OCI-LY1 (cell line): ENCODE measurements at regions not wholly inside any gene's neighbourhood (a gene's known extent, or its start where the extent isn't known, plus 50 kb on each side); places are given as distances from the start of the nearest gene placed in this dataset.

Experiments
- H2AFZ ChIP-seq: fragments of 200-600 bp; sonication (generic), shearing (Covaris generic); 2 replicates; pipeline ENCODE4 v1.6.0; 2014; ENCODE audit warnings: antibody characterized with exemption, mild to moderate bottlenecking, low read length
- H3F3A ChIP-seq: fragments of 200-600 bp; sonication (generic), shearing (Covaris generic); 2 replicates; pipeline ENCODE4 v1.6.0; 2014; ENCODE audit warnings: mild to moderate bottlenecking, antibody characterized with exemption, low read length, moderate library complexity; ENCODE audit not compliant: insufficient read depth
- H3K27ac ChIP-seq: fragments of 200-600 bp; sonication (generic); 2 replicates; pipeline ENCODE4 v1.5.1; 2014; ENCODE audit warnings: low read length, mixed run types, mild to moderate bottlenecking, low read depth; ENCODE audit not compliant: poor library complexity, severe bottlenecking
- H3K27me3 ChIP-seq: fragments of 200-600 bp; sonication (generic); 2 replicates; pipeline ENCODE4 v1.6.0; 2014; ENCODE audit warnings: antibody characterized with exemption, mild to moderate bottlenecking, low read length, moderate library complexity; ENCODE audit not compliant: insufficient read depth
- H3K36me3 ChIP-seq: fragments of 200-600 bp; sonication (generic); 2 replicates; pipeline ENCODE4 v1.6.1; 2014; ENCODE audit warnings: mild to moderate bottlenecking, antibody characterized with exemption, low read length, moderate library complexity, mixed read lengths; ENCODE audit not compliant: insufficient read depth
- H3K4me1 ChIP-seq: fragments of 200-600 bp; sonication (generic); 2 replicates; pipeline ENCODE4 v1.5.1; 2014; ENCODE audit warnings: mild to moderate bottlenecking, low read length, moderate library complexity; ENCODE audit not compliant: insufficient read depth, severe bottlenecking
- H3K4me2 ChIP-seq: fragments of 200-600 bp; sonication (generic), shearing (Covaris generic); 2 replicates; pipeline ENCODE4 v1.6.1; 2014; ENCODE audit warnings: low read length
- H3K4me3 ChIP-seq: fragments of 200-600 bp; sonication (generic); 2 replicates; pipeline ENCODE4 v1.5.1; 2014; ENCODE audit warnings: low read length, low read depth, mild to moderate bottlenecking, mixed read lengths; ENCODE audit not compliant: poor library complexity, severe bottlenecking
- H3K79me2 ChIP-seq: fragments of 200-600 bp; shearing (Covaris generic); 2 replicates; pipeline ENCODE4 v1.6.1; 2016; ENCODE audit warnings: mixed run types, low read length, mixed read lengths; ENCODE audit not compliant: insufficient read depth
- H3K9ac ChIP-seq: fragments of 200-600 bp; sonication (generic), shearing (Covaris generic); 2 replicates; pipeline ENCODE4 v1.6.1; 2014; ENCODE audit warnings: mild to moderate bottlenecking, low read length, mixed read lengths
- H3K9me2 ChIP-seq: fragments of 200-600 bp; sonication (generic), shearing (Covaris generic); 2 replicates; pipeline ENCODE4 v1.6.1; 2014; ENCODE audit warnings: low read depth, mild to moderate bottlenecking, low read length, mixed read lengths
- H3K9me3 ChIP-seq: fragments of 200-600 bp; shearing (Covaris generic); 2 replicates; pipeline ENCODE4 v1.6.1; 2014; ENCODE audit warnings: low read length, mixed read lengths
- H4K20me1 ChIP-seq: fragments of 200-600 bp; sonication (generic), shearing (Covaris generic); 2 replicates; pipeline ENCODE4 v1.6.0; 2016; ENCODE audit warnings: mild to moderate bottlenecking, low read length; ENCODE audit not compliant: insufficient read depth
- EZH2 ChIP-seq: fragments of 200-600 bp; sonication (generic), shearing (Covaris generic); IDR thresholded peaks from 2 replicates; pipeline ENCODE4 v1.8.0; 2017; ENCODE audit warnings: borderline replicate concordance, mixed run types, mild to moderate bottlenecking, antibody characterized with exemption, low read length, moderate library complexity, mixed read lengths
- TF ChIP-seq, protein P1 (sequence below): fragments of 200-600 bp; sonication (generic), shearing (Covaris generic); IDR thresholded peaks from 2 replicates; pipeline ENCODE4 v1.5.1; 2017; ENCODE audit warnings: mild to moderate bottlenecking, antibody characterized with exemption, low read length, moderate library complexity, mixed read lengths

DNA sequence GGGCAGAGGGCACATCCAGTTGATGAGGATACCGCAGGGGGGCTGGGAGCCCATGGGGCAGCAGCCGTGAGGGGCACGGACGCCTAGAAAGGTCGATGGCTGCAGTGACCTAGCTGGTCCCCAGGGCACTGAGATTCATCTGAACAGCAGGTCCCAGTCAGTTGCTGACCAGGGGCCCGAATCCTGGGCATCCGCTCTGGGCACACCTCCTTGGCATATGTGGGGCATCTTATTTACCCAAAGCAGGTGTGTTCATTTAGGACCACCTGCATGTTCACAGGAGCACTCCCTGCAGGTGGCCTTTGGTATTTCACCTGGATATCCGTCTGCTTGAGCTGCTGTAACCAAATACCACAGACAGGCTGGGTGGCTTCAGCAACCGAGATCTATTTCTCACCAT, 72.0 kb upstream of the ODC1 start:
- no peak for TF ChIP-seq EZH2
- TF ChIP-seq, protein P1, sequence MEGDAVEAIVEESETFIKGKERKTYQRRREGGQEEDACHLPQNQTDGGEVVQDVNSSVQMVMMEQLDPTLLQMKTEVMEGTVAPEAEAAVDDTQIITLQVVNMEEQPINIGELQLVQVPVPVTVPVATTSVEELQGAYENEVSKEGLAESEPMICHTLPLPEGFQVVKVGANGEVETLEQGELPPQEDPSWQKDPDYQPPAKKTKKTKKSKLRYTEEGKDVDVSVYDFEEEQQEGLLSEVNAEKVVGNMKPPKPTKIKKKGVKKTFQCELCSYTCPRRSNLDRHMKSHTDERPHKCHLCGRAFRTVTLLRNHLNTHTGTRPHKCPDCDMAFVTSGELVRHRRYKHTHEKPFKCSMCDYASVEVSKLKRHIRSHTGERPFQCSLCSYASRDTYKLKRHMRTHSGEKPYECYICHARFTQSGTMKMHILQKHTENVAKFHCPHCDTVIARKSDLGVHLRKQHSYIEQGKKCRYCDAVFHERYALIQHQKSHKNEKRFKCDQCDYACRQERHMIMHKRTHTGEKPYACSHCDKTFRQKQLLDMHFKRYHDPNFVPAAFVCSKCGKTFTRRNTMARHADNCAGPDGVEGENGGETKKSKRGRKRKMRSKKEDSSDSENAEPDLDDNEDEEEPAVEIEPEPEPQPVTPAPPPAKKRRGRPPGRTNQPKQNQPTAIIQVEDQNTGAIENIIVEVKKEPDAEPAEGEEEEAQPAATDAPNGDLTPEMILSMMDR, result peak; percentile 41
- Histone ChIP-seq H4K20me1 (no peaks in the 10 kb centered on the region), H3K36me3 (no peaks in the 10 kb centered on the region), H2AFZ (no peak overlapping the region), H3K79me2 (no peaks in the 10 kb centered on the region), H3K4me3 (no peak overlapping the region), H3K4me2 (no peak overlapping the region), H3K9me2 (no peaks in the 10 kb centered on the region), H3K27ac (no peak overlapping the region), H3K9ac (no peak overlapping the region), H3K27me3 (peaks cover 2% of the 10 kb centered on the region; the same call in 1 of the 2 replicates), H3K9me3 (peaks cover 5% of the 10 kb centered on the region; the same call in 1 of the 2 replicates), H3K4me1 (no peaks in the 10 kb centered on the region), H3F3A (no peaks in the 10 kb centered on the region)

DNA sequence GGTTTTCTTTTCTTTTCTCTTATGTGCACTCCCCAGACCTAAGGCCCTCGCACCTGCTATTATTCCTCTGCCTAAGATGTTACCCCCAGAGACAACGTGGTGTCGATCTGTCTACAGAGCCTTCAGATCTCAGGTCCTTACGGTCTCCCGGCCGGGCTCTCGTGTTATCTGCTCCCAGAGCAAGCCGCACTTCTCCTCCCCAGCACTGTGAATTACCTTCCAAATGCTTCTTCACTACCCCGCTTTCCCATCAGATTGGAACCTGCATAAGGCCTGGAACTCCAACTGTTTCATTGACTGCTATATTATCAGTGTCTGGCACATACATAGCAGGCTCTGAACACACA, 71.2 kb upstream of the ODC1 start:
- Histone ChIP-seq H3K4me2 (no peak overlapping the region), H3K9me2 (no peaks in the 10 kb centered on the region), H3K4me1 (no peaks in the 10 kb centered on the region)

GRCh38 chr2:10518470-10519393, 70.6 kb upstream of the ODC1 start:
- H3K4me2 ChIP-seq, result no peak overlapping the region
- no peaks in the 10 kb centered on the region for H3K4me1 ChIP-seq
- H3K79me2 ChIP-seq, result no peaks in the 10 kb centered on the region
- no peaks in the 10 kb centered on the region for H4K20me1 ChIP-seq
- no peaks in the 10 kb centered on the region for H3K27me3 ChIP-seq
- H3K9me3 ChIP-seq, result peaks cover 7% of the 10 kb centered on the region; the same call in 1 of the 2 replicates
- H2AFZ ChIP-seq, result no peak overlapping the region
- H3F3A ChIP-seq, result no peaks in the 10 kb centered on the region
- H3K4me3 ChIP-seq, result no peak overlapping the region
- no peaks in the 10 kb centered on the region for H3K36me3 ChIP-seq
- H3K9me2 ChIP-seq, result no peaks in the 10 kb centered on the region
- H3K27ac ChIP-seq, result no peak overlapping the region
- H3K9ac ChIP-seq, result no peak overlapping the region
- TF ChIP-seq EZH2, result no peak
- TF ChIP-seq, protein P1, result no peak

More for the DNA sequence above, 71.2 kb upstream of the ODC1 start:
- no peak overlapping the region for H3K27ac ChIP-seq
- H3K36me3 ChIP-seq, result no peaks in the 10 kb centered on the region
- no peak overlapping the region for H3K4me3 ChIP-seq
- no peaks in the 10 kb centered on the region for H4K20me1 ChIP-seq
- H3K9me3 ChIP-seq, result peaks cover 7% of the 10 kb centered on the region; the same call in 1 of the 2 replicates
- H3F3A ChIP-seq, result no peaks in the 10 kb centered on the region
- H3K9ac ChIP-seq, result no peak overlapping the region
- H3K79me2 ChIP-seq, result no peaks in the 10 kb centered on the region
- H2AFZ ChIP-seq, result no peak overlapping the region
- H3K27me3 ChIP-seq, result no peaks in the 10 kb centered on the region
- TF ChIP-seq, protein P1, result no peak
- TF ChIP-seq EZH2, result no peak
